DOHH2 (cell line): ENCODE measurements at regions not wholly inside any gene's neighbourhood (a gene's known extent, or its start where the extent isn't known, plus 50 kb on each side); places are given as distances from the start of the nearest gene placed in this dataset.
"Not testable (repeated sequence)": the region's sequence is repeated elsewhere in the genome, so short reads cannot be mapped to it uniquely, and the experiment has no call there.

Experiments
- EZH2phosphoT487 ChIP-seq: fragments of 200-600 bp; sonication (generic); IDR thresholded peaks from 2 replicates; pipeline ENCODE4 v1.6.1; 2017; ENCODE audit warnings: borderline replicate concordance, mild to moderate bottlenecking, antibody characterized with exemption, low read length, moderate library complexity, mixed read lengths
- TF ChIP-seq, protein P1 (sequence below): fragments of 200-600 bp; sonication (generic); IDR thresholded peaks from one replicate; pipeline ENCODE4 v1.5.1; 2014; ENCODE audit warnings: antibody characterized with exemption, mild to moderate bottlenecking, low read depth, low read length; ENCODE audit not compliant: poor library complexity, severe bottlenecking

DNA sequence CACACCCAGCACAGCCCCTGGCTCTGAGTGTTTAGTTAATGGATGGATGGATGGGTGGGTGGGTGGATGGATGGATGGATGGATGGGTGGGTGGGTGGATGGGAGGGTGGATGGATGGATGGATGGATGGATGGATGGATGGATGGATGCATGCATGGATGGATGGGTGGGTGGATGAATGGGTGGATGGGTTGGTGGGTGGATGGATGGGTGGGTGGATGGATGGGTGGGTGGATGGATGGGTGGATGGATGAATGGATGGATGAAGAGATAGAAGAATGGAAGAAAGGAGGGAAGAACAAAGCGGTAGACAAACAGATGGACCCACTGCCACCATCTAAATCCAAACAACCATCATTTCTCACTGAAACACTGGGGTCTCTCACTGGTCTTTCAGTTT is 80.3 kb upstream of the SIRPA start:
- TF ChIP-seq, protein P1, sequence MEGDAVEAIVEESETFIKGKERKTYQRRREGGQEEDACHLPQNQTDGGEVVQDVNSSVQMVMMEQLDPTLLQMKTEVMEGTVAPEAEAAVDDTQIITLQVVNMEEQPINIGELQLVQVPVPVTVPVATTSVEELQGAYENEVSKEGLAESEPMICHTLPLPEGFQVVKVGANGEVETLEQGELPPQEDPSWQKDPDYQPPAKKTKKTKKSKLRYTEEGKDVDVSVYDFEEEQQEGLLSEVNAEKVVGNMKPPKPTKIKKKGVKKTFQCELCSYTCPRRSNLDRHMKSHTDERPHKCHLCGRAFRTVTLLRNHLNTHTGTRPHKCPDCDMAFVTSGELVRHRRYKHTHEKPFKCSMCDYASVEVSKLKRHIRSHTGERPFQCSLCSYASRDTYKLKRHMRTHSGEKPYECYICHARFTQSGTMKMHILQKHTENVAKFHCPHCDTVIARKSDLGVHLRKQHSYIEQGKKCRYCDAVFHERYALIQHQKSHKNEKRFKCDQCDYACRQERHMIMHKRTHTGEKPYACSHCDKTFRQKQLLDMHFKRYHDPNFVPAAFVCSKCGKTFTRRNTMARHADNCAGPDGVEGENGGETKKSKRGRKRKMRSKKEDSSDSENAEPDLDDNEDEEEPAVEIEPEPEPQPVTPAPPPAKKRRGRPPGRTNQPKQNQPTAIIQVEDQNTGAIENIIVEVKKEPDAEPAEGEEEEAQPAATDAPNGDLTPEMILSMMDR = not testable (repeated sequence)
- TF ChIP-seq EZH2phosphoT487 = not testable (repeated sequence)
